Panc1 (cell line): ENCODE measurements at regions not wholly inside any gene's neighbourhood (a gene's known extent, or its start where the extent isn't known, plus 50 kb on each side); places are given as distances from the start of the nearest gene placed in this dataset.

Experiments used
- ATAC-seq: fragments of 200-7000 bp; cut with Tn5 transposase; 2 replicates; pipeline ENCODE4 v1.9.1; 2020; ENCODE audit warnings: mild to moderate bottlenecking, moderate library complexity
- BruUV-seq: library from RNA; stranded (reverse); fragments of 400-500 nt; replicated peaks from 2 replicates; lab custom pipeline; 2021; lab: Mats Ljungman, UMichigan
- CTCF ChIA-PET: fragments of 300-600 bp; sonication (Branson Sonifier 250); formaldehyde crosslinking; loops from one replicate; lab custom pipeline; 2022; ENCODE audit warnings: antibody characterized with exemption; lab: Charles Lee
- POLR2A ChIA-PET: fragments of 300-600 bp; sonication (Branson Sonifier 250); formaldehyde crosslinking; loops from one replicate; lab custom pipeline; 2022; ENCODE audit warnings: antibody characterized with exemption; lab: Charles Lee
- DNase-seq: peaks from one replicate; pipeline ENCODE4 v3.0.0-alpha.2; 2010; ENCODE audit warnings: low read depth, low spot score
- H3K27ac ChIP-seq: 2 replicates; pipeline ENCODE4 v1.5.1; 2011; ENCODE audit warnings: mild to moderate bottlenecking, low read length, inconsistent platforms
- H3K27me3 ChIP-seq: fragments of 200-500 bp; sonication (Bioruptor generic); 2 replicates; pipeline ENCODE4 v1.6.0; 2014; ENCODE audit warnings: low read length, inconsistent platforms; ENCODE audit not compliant: control insufficient read depth, insufficient read depth
- H3K36me3 ChIP-seq: fragments of 200-500 bp; sonication (Bioruptor generic); 2 replicates; pipeline ENCODE4 v1.5.1; 2014; ENCODE audit warnings: inconsistent platforms, mild to moderate bottlenecking, low read length, moderate library complexity; ENCODE audit not compliant: control insufficient read depth, insufficient read depth
- H3K4me1 ChIP-seq: 2 replicates; pipeline ENCODE4 v1.5.1; 2011; ENCODE audit warnings: inconsistent platforms, mild to moderate bottlenecking, low read length, moderate library complexity; ENCODE audit not compliant: control insufficient read depth, insufficient read depth
- H3K4me3 ChIP-seq, 2 experiments: 2 replicates each; pipeline ENCODE4 v1.5.1; 2011 to 2012; ENCODE audit warnings: low read depth in 2 of 2, low read length in 2 of 2, mild to moderate bottlenecking in 2 of 2, inconsistent platforms in 1 of 2, moderate library complexity in 1 of 2
- H3K9me3 ChIP-seq: fragments of 200-500 bp; sonication (Bioruptor generic); 2 replicates; pipeline ENCODE4 v1.5.1; 2014; ENCODE audit warnings: low read depth, mild to moderate bottlenecking, inconsistent platforms, low read length, moderate library complexity; ENCODE audit not compliant: control insufficient read depth, insufficient read depth
- POLR2AphosphoS5 ChIP-seq: IDR thresholded peaks from 2 replicates; pipeline ENCODE4 v1.6.1; 2012; ENCODE audit warnings: mild to moderate bottlenecking, low read depth, low read length, moderate library complexity
- SIN3A ChIP-seq: IDR thresholded peaks from 2 replicates; pipeline ENCODE4 v1.6.1; 2012; ENCODE audit warnings: low read depth, mild to moderate bottlenecking, low read length, moderate library complexity, borderline replicate concordance; ENCODE audit not compliant: insufficient read depth
- TCF7L2 ChIP-seq: IDR thresholded peaks from 2 replicates; pipeline ENCODE4 v1.6.1; 2011; ENCODE audit warnings: mild to moderate bottlenecking, low read depth, low read length, inconsistent platforms
- in situ Hi-C: cut with HindIII; loops from 2 replicates; pipeline ENCODE4 v1.10.0; 2016; ENCODE audit warnings: low sequenced_read_pairs, low pct_unique_long_range_greater_than_20kb
- intact Hi-C: fragments of 100-400 bp; cut with micrococcal nuclease; formaldehyde crosslinking; loops from one replicate; pipeline ENCODE4 v1.10.0; 2022; ENCODE audit not compliant: unreplicated experiment
- TF ChIP-seq, protein P1 (sequence below): fragments of 450-650 bp; IDR thresholded peaks from 2 replicates; pipeline ENCODE4 v1.5.1; 2017; ENCODE audit warnings: mild to moderate bottlenecking
- TF ChIP-seq, protein P2 (sequence below), 2 experiments: IDR thresholded peaks; 2 replicates each; pipeline ENCODE4 v1.6.1; 2011 to 2012; ENCODE audit warnings: low read depth in 2 of 2, control low read depth in 1 of 2, low read length in 1 of 2, mild to moderate bottlenecking in 1 of 2, moderate library complexity in 1 of 2; ENCODE audit not compliant: insufficient read depth in 1 of 2

DNA sequence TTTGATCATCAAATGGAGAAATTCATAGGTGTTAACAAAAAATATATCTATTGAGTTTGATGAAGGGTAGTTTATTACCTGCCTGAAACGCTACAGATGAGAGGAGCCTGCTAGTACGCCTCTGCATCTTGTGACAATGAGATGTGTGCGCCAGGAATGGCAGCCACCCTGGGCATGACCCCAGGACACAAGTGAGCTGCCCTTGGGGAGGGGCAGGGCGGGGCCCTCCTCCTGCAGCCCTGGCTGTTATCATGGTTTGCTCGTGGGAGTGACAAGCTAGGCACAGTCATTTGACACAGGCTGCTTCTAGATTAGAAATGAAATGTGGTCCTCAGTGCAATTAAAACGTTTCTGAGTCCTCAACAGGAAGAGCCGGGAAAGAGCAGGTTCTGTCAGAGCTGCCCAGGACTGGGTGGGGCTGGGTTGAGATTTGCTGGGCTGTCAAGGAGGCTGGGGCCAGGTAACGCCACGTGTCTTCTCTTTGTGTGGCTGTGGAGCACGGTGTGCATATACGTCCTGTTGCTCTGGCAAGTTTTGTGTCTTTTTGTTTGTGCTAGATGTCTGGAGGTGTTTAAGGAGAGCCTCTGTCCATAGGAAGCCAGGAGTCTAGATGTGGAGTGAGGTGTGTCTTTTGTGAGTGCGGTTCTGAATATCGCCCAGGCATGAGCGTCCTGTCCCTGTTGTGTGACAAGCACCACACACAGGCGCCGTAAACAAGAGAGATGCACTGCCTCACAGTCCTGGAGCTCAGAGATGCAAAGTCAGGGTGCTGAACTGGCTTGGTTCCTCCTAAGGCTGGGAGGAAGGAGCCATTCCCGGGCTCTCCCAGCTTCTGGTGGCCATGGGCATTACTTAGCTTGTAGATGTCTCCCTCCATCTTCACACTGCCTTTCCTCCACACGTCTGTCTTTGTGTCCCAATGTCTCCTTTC is 129.0 kb upstream of the IRX4 start:
- in situ Hi-C loops (no loop called here), intact Hi-C loops (no loop called here)
- Histone ChIP-seq H3K9me3 (no peaks in the 10 kb centered on the region), H3K27ac (no peak overlapping the region), H3K4me3 (no peak overlapping the region), H3K27me3 (peaks cover 2% of the 10 kb centered on the region; the same call in 1 of the 2 replicates), H3K4me1 (no peaks in the 10 kb centered on the region), H3K36me3 (no peaks in the 10 kb centered on the region)
- DNase-seq (no peak), ATAC-seq (no peak)
- TF ChIP-seq SIN3A, result no peak
- TF ChIP-seq POLR2AphosphoS5, result no peak
- TF ChIP-seq, protein P1, sequence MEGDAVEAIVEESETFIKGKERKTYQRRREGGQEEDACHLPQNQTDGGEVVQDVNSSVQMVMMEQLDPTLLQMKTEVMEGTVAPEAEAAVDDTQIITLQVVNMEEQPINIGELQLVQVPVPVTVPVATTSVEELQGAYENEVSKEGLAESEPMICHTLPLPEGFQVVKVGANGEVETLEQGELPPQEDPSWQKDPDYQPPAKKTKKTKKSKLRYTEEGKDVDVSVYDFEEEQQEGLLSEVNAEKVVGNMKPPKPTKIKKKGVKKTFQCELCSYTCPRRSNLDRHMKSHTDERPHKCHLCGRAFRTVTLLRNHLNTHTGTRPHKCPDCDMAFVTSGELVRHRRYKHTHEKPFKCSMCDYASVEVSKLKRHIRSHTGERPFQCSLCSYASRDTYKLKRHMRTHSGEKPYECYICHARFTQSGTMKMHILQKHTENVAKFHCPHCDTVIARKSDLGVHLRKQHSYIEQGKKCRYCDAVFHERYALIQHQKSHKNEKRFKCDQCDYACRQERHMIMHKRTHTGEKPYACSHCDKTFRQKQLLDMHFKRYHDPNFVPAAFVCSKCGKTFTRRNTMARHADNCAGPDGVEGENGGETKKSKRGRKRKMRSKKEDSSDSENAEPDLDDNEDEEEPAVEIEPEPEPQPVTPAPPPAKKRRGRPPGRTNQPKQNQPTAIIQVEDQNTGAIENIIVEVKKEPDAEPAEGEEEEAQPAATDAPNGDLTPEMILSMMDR, result no peak
- TF ChIP-seq TCF7L2, result no peak
- TF ChIP-seq, protein P2, sequence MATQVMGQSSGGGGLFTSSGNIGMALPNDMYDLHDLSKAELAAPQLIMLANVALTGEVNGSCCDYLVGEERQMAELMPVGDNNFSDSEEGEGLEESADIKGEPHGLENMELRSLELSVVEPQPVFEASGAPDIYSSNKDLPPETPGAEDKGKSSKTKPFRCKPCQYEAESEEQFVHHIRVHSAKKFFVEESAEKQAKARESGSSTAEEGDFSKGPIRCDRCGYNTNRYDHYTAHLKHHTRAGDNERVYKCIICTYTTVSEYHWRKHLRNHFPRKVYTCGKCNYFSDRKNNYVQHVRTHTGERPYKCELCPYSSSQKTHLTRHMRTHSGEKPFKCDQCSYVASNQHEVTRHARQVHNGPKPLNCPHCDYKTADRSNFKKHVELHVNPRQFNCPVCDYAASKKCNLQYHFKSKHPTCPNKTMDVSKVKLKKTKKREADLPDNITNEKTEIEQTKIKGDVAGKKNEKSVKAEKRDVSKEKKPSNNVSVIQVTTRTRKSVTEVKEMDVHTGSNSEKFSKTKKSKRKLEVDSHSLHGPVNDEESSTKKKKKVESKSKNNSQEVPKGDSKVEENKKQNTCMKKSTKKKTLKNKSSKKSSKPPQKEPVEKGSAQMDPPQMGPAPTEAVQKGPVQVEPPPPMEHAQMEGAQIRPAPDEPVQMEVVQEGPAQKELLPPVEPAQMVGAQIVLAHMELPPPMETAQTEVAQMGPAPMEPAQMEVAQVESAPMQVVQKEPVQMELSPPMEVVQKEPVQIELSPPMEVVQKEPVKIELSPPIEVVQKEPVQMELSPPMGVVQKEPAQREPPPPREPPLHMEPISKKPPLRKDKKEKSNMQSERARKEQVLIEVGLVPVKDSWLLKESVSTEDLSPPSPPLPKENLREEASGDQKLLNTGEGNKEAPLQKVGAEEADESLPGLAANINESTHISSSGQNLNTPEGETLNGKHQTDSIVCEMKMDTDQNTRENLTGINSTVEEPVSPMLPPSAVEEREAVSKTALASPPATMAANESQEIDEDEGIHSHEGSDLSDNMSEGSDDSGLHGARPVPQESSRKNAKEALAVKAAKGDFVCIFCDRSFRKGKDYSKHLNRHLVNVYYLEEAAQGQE (IDR thresholded peaks at IDR 0.05; ENCODE audit: insufficient read depth in 1 of 2, low read depth in 2 of 2, low read length in 1 of 2), result no peak
- ChIA-PET POLR2A (no interaction called here), CTCF (no interaction called here)
- BruUV-seq, result no TSS peak

DNA sequence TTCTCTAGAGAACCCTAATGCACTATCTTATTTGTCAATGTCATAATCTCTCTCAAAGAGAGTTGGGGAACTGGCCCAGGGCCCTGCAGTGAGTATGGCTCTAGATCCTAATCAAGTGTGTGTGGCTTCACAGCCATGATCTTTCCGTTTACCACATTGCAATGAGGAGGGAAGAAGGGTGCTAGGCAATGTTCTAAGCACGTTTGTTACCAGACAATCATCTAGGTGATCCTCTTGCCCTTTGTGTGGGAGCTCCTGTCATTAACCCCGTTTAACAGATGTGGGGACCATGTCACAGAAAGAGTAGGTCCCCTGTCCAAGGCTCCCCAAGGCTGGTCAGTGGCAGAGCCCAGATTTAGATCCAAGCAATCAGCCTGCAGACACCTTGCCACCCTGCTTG is 128.2 kb upstream of the IRX4 start:
- DNase-seq (no peak), ATAC-seq (no peak)
- H3K27me3 ChIP-seq, result peaks cover 5% of the 10 kb centered on the region; the same call in 1 of the 2 replicates
- H3K9me3 ChIP-seq, result no peaks in the 10 kb centered on the region
- ChIA-PET POLR2A (no interaction called here), CTCF (no interaction called here)
- H3K27ac ChIP-seq, result no peak overlapping the region
- intact Hi-C loops (no loop called here), in situ Hi-C loops (no loop called here)
- no peak overlapping the region for H3K4me3 ChIP-seq
- H3K36me3 ChIP-seq, result no peaks in the 10 kb centered on the region
- H3K4me1 ChIP-seq, result no peaks in the 10 kb centered on the region
- BruUV-seq, result no TSS peak
- TF ChIP-seq, protein P2 (IDR thresholded peaks at IDR 0.05; ENCODE audit: insufficient read depth in 1 of 2, low read depth in 2 of 2, low read length in 1 of 2), result no peak
- no peak for TF ChIP-seq TCF7L2
- TF ChIP-seq, protein P1, result no peak
- TF ChIP-seq SIN3A, result no peak
- no peak for TF ChIP-seq POLR2AphosphoS5
